Fibroblast of skin of left biceps (primary cell): ENCODE measurements at regions not wholly inside any gene's neighbourhood (a gene's known extent, or its start where the extent isn't known, plus 50 kb on each side); places are given as distances from the start of the nearest gene placed in this dataset.
"Not testable (repeated sequence)": the region's sequence is repeated elsewhere in the genome, so short reads cannot be mapped to it uniquely, and the experiment has no call there.

Source experiments
- DNase-seq, 2 experiments: peaks; one replicate each; pipeline ENCODE4 v3.0.0-alpha.2; 2013; ENCODE audit warnings: low read depth in 2 of 2

GRCh38 chr10:60469147-60469546 lies 79.5 kb upstream of the ANK3 start:
- DNase-seq, result not testable (repeated sequence)

DNA sequence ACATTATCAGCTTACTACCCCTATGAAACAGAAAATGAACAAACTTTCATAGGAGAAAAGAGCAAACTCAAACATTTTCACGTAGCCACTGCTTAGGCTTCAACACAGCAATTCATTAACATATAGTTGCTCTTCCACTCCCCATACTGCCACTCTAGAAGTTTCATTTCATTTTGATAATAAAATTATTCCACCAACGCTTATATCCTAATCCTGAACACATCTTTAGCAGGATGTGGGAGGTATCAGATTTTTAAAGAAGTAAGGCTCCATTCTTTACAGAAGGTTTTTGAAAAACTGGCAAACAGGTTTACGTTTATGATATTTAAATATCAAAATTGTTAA lies 77.5 kb upstream of the ANK3 start:
- DNase-seq, result no peak

DNA sequence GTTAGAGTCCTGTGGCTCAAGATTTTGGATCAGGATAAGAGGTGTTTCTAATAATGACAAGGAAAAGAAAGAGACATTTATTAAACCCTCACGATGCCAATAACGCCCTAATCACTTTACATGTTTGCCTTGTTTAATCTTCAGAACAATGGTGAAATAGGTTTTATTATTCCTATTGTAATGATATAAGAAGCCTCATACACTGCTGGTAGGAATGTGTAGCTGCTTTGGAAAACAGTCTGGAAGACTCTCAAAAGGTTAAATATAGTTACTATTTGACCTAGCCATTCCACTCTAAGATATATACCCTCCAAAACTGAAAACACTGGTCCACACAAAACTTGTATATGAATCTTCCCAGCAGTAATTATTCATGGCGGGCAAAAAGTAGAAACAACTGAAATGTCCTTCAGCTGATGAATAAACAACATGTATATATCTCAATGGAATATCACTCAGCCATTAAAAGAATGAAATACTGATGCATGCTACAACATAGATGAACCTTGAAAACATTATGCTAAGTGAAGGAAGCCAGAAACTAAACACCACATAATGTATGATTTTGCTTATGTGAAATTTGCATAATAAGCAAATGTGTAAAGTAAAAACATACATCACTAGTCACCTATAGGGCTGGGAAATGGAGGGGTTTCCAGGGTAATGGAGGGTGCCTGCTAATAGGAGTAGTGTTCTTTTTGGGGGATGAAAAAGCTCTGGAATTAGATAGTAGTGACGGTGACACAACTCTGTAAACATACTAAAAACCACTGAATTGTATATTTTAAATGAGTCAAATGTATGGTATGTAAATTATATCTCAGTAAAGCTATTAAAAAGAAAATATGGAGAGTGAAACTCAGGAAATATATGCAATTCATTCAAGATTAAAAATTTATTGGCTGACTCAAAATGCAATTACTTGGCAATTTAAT lies 76.9 kb upstream of the ANK3 start:
- DNase-seq, result peak in 1 of 2 experiments; percentile 37

GRCh38 chr10:60465801-60466200 lies 76.1 kb upstream of the ANK3 start:
- DNase-seq, result no peak

DNA sequence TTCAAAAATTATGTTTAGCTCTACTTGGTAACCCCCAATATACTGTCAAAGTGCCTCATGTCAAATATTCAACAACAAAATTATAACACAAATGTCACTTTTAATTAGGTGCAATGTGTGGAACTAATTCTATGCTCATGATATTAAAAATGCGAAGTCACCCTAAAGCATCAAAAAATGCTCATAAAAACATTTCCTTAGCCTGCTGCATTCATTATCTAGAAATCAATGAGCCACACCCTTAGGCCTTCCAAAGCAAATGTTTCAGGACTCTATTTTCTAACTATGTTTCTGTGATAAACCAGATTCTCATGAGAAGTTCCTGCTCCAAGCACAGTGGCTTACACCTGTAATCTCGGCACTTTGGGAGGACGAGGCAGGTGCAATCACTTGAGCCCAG lies 75.0 kb upstream of the ANK3 start:
- no peak for DNase-seq

DNA sequence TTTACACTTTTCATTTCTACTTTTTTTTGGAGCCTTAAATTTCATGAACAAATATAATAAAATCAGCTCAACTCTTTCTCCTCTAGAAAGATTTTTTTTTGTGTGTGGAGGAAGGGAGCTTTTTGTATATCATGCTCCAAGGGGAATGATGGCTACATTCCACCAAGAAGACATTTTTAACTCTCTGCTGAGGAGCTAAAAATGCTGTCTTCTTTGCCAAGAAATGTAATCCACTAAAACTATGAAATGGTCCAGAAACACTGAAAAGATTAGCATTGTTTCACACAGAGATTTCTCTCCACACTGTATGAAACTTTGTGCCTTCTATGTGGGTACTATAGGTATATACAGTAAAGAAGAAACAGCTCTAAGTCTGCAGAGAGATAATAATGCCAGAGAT lies 74.1 kb upstream of the ANK3 start:
- no peak for DNase-seq

DNA sequence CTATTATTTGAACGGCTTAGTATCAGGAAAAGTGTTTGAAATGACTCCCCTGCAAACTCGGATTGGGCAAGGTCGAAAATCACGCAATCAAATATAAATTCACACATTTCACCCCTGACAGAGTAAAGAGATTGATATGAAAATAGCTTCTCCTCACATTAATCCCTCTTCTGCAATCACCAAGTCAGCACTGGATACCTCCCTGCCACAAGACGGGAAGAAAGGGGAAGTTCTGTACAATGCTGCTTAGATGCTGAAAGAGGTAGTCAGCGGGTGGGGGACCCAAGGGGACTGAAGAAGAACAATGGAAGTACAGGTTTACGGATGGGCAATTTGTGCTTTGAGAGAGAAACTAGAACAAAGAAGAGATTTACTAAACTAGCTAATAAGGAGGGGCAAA lies 72.0 kb upstream of the ANK3 start:
- no peak for DNase-seq

- no peak for DNase-seq
Observed at GRCh38 chr10:60459701-60460457, 70.2 kb upstream of the ANK3 start.

GRCh38 chr10:60456053-60456452 lies 66.4 kb upstream of the ANK3 start:
- DNase-seq, result no peak

GRCh38 chr10:60454336-60454735 lies 64.7 kb upstream of the ANK3 start:
- DNase-seq, result no peak

- no peak for DNase-seq
Observed at GRCh38 chr10:60453036-60453435, 63.4 kb upstream of the ANK3 start.

DNA sequence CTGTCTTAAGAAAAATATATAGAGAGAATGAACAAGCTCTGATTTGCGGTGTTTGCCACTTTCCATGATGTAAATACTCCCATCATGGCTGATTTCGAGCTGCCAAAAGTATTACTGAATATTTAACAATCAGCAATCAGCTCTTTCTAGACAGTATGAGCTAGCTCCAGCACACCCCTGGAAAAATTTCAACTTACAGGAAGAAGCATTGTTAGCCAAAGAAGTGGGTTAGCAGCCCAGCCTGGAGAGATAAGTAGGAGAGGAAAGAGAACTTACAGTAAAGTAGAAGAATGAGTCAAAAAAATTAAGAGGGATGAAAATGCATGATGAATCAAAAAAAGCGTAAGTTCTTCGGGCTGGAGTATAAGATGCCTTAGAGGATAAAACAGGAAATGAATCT lies 60.6 kb upstream of the ANK3 start:
- no peak for DNase-seq

GRCh38 chr10:60448246-60448645 lies 58.6 kb upstream of the ANK3 start:
- no peak for DNase-seq

DNA sequence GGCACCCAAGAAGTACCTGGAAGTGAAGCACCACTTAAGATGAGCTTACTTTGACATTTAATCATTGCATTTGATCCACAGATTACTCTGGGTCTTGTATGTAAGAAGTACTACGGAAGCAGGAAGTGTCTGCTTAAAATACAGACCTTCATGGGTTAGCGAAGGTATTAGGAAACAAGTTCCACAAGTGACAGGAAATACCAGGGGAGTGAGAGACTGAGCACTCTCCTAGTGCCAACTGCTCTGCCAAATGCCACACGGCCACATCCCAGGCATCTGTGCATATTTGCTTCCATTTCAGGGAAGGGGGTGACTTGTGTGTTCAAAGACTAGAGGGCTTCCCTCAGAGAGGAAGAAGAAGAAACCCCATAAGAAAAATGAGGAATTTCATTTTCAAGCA lies 57.2 kb upstream of the ANK3 start:
- no peak for DNase-seq

- no peak for DNase-seq
Observed at GRCh38 chr10:60446070-60446833, 56.6 kb upstream of the ANK3 start.

DNA sequence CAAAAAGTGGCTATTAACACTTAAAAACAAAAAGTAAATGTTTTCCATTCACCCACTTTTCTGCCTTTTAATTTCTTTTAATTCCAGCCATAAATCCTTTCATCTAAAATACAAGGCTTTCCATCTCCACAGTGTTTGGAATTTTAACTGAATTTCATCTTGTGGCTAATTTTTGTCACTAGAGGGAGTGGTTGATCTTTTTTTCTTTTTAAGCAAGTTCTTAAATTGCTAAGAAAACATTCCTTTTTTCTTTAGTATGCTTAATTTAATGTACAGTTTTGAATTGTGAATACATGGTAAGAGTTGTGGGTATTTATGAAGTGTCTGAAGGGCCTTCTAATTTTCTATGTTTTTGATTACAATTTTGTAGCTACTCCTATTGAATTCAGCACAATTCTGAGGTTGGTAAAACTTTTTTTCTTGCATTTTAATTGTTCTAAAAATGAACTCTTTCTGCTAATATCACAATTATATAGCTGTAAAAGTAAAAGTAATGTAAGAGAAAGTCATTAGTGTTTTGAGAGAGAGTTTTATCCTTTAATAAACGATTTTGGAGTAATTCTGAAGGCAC lies 54.9 kb upstream of the ANK3 start:
- DNase-seq, result no peak

DNA sequence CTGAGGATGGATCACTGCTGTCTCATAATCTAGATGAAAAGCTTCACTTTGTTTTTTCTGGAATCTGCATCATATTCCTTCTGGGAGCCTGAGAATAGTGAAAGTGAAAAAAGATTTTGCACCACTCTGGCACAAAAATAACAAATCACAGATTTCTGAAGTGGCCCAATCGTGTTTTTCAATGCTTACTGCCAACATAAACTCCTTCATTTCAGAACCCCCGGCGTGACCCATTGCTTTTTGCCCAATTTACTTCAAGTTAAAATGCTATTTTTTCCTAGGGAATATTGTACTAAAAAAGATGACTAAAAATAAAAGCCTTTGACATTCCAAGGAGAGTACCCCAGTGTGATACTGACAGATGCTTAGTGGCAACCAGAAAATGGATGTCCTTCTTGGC lies 53.7 kb upstream of the ANK3 start:
- DNase-seq, result no peak

- no peak for DNase-seq
Observed at GRCh38 chr10:60441515-60441914, 51.8 kb upstream of the ANK3 start.

DNA sequence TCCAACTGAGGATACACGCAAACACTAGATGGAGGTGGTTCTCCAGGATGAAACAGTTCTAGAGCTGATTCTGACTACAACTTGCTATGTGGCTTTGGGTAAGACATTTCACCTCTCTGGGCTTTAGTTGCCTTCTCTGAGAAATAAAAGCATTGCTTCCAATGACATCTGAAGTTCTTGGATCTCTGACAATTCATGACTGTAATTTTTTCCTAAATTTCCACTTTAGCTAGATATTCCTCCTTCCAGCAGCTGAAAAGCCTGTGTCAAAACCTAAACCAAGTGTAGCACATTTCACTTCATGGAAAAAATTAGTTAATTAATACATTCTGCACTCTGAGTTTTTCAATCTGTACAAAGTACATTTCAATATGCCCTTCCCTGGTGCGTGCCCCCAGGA lies 50.0 kb upstream of the ANK3 start:
- DNase-seq, result no peak
